ENCODE measurements at regions not wholly inside any gene's neighbourhood (a gene's known extent, or its start where the extent isn't known, plus 50 kb on each side); places are given as distances from the start of the nearest gene placed in this dataset.

GRCh38 chr2:45167920-45168629 is 158.8 kb upstream of the SIX2 start:
- H3K4me3 ChIP-seq (replicated peaks; ENCODE audit: low read depth, low read length): no peak overlapping the region
- no peak for TF ChIP-seq CTCF (IDR thresholded peaks at IDR 0.05; ENCODE audit: low read depth, low read length, missing control alignments)
- no peak for DNase-seq (ENCODE audit: extremely low read depth, low read depth)

- no peak overlapping the region for H3K4me3 ChIP-seq (replicated peaks; ENCODE audit: low read depth, low read length)
- no peak for TF ChIP-seq CTCF (IDR thresholded peaks at IDR 0.05; ENCODE audit: low read depth, low read length, missing control alignments)
- DNase-seq (ENCODE audit: extremely low read depth, low read depth): no peak
These were observed 157.1 kb upstream of the SIX2 start for GRCh38 chr2:45166229-45166890.

- no peak for DNase-seq (ENCODE audit: extremely low read depth, low read depth)
- no peak for TF ChIP-seq CTCF (IDR thresholded peaks at IDR 0.05; ENCODE audit: low read depth, low read length, missing control alignments)
- H3K4me3 ChIP-seq (replicated peaks; ENCODE audit: low read depth, low read length): no peak overlapping the region
These were observed 153.5 kb upstream of the SIX2 start for GRCh38 chr2:45162711-45163110.

- no peak for DNase-seq (ENCODE audit: extremely low read depth, low read depth)
- H3K4me3 ChIP-seq (replicated peaks; ENCODE audit: low read depth, low read length): no peak overlapping the region
- TF ChIP-seq CTCF (IDR thresholded peaks at IDR 0.05; ENCODE audit: low read depth, low read length, missing control alignments): no peak
These were observed 147.4 kb upstream of the SIX2 start for GRCh38 chr2:45156605-45157004.

- DNase-seq (ENCODE audit: extremely low read depth, low read depth): no peak
- H3K4me3 ChIP-seq (replicated peaks; ENCODE audit: low read depth, low read length): no peak overlapping the region
- no peak for TF ChIP-seq CTCF (IDR thresholded peaks at IDR 0.05; ENCODE audit: low read depth, low read length, missing control alignments)
These were observed 145.4 kb upstream of the SIX2 start for GRCh38 chr2:45154606-45155155.

GRCh38 chr2:45154144-45154543 is 144.9 kb upstream of the SIX2 start:
- TF ChIP-seq CTCF (IDR thresholded peaks at IDR 0.05; ENCODE audit: low read depth, low read length, missing control alignments): no peak
- no peak overlapping the region for H3K4me3 ChIP-seq (replicated peaks; ENCODE audit: low read depth, low read length)

More at GRCh38 chr2:45154144-45154543, 144.9 kb upstream of the SIX2 start:
- DNase-seq (ENCODE audit: extremely low read depth, low read depth): no peak
